Ishikawa (cell line): ENCODE measurements at regions not wholly inside any gene's neighbourhood (a gene's known extent, or its start where the extent isn't known, plus 50 kb on each side); places are given as distances from the start of the nearest gene placed in this dataset.

Source experiments
- CEBPB ChIP-seq: IDR thresholded peaks from 2 replicates; pipeline ENCODE4 v1.6.1; 2012
- CREB1 ChIP-seq: IDR thresholded peaks from 2 replicates; pipeline ENCODE4 v1.6.1; 2012; ENCODE audit warnings: low read depth
- EGR1 ChIP-seq: IDR thresholded peaks from 2 replicates; pipeline ENCODE4 v1.6.1; 2012
- EP300 ChIP-seq: IDR thresholded peaks from 2 replicates; pipeline ENCODE4 v1.6.1; 2012; ENCODE audit warnings: borderline replicate concordance
- FOXM1 ChIP-seq: IDR thresholded peaks from 2 replicates; pipeline ENCODE4 v1.6.1; 2012; ENCODE audit warnings: low read depth, borderline replicate concordance
- MAX ChIP-seq: IDR thresholded peaks from 2 replicates; pipeline ENCODE4 v1.6.1; 2012
- RAD21 ChIP-seq: IDR thresholded peaks from 2 replicates; pipeline ENCODE4 v1.6.1; 2012; ENCODE audit warnings: low read depth
- REST ChIP-seq: IDR thresholded peaks from 2 replicates; pipeline ENCODE4 v1.6.1; 2012; ENCODE audit warnings: low read depth, mild to moderate bottlenecking
- TAF1 ChIP-seq: IDR thresholded peaks from 2 replicates; pipeline ENCODE4 v1.6.1; 2012; ENCODE audit warnings: low read depth, mild to moderate bottlenecking
- USF1 ChIP-seq: IDR thresholded peaks from 2 replicates; pipeline ENCODE4 v1.6.1; 2012
- YY1 ChIP-seq: IDR thresholded peaks from 2 replicates; pipeline ENCODE4 v1.6.1; 2012; ENCODE audit warnings: low read depth
- ZBTB7A ChIP-seq: IDR thresholded peaks from 2 replicates; pipeline ENCODE4 v1.6.1; 2012; ENCODE audit warnings: low read depth

GRCh38 chr7:54699715-54700114, 59.3 kb downstream of the SEC61G start:
- TF ChIP-seq CEBPB (no peak), MAX (no peak), REST (no peak), CREB1 (no peak), YY1 (no peak), FOXM1 (no peak), EP300 (no peak), TAF1 (no peak), EGR1 (no peak), ZBTB7A (no peak), RAD21 (no peak), USF1 (no peak)
